ENCODE measurements at regions not wholly inside any gene's neighbourhood (a gene's known extent, or its start where the extent isn't known, plus 50 kb on each side); places are given as distances from the start of the nearest gene placed in this dataset.

DNA sequence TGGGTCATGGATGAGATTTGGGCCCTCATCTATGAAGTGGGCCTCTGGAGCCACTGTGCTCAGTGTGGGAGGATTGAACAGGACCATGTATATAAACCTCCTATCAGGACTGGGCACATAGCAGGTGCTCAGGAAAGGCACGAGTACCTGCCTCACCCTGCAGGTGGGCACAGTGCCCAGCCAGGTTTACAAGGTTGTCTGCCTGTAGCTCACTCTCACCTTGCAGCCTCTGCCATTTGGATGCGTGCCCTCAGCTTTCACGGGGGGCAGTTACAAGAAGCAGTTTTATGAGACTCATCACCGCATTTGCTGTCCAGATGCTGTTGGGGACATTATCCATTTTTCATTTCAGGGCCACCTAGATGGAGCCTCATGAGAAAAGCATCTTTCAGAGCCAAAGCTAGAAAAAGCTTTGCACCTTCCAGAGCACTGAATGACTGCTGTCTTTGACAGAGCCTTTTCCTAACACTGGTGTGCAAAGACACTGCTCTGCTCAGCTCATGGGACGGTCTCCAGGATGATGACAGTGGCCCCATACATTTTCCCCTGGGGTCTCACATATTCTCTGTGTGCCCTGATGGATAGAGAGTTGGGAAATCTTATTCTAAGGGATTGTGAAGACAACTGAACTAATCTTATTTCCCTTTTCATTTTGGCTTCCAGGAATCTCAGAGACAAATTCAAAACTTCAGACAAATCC, 327.5 kb upstream of the RTL1 start:
- Histone ChIP-seq H3K9ac (replicated peaks; ENCODE audit: extremely low read depth, insufficient read depth, low read length) (no peak overlapping the region), H3K4me3 (replicated peaks in 1 of 3; ENCODE audit: insufficient read depth in 1 of 3, low read depth in 1 of 3, low read length in 3 of 3) (no peak overlapping the region), H3K4me2 (ENCODE audit: insufficient read depth, low read length) (no peak overlapping the region), H4K20me1 (replicated peaks; ENCODE audit: control insufficient read depth, extremely low read depth, insufficient read depth, low read length) (no peaks in the 10 kb centered on the region), H3K27ac (ENCODE audit: insufficient read depth, low read depth, low read length) (no peak overlapping the region), H3K36me3 (ENCODE audit: control insufficient read depth in 2 of 2, extremely low read depth in 1 of 2, insufficient read depth in 2 of 2, low read length in 2 of 2) (no peaks in the 10 kb centered on the region), H3K9me1 (replicated peaks; ENCODE audit: control insufficient read depth, extremely low read depth, insufficient read depth, low read length) (no peaks in the 10 kb centered on the region), H3K4me1 (ENCODE audit: control insufficient read depth, extremely low read depth, insufficient read depth, low read length) (no peaks in the 10 kb centered on the region), H3K79me2 (ENCODE audit: control insufficient read depth, insufficient read depth, low read length) (no peaks in the 10 kb centered on the region), H3K9me3 (replicated peaks; ENCODE audit: control insufficient read depth, insufficient read depth, low read length) (no peaks in the 10 kb centered on the region), H2AFZ (ENCODE audit: low read depth, low read length) (no peak overlapping the region), H3K27me3 (ENCODE audit: control insufficient read depth in 2 of 2, insufficient read depth in 2 of 2, low read length in 2 of 2) (no peaks in the 10 kb centered on the region)
- dilution Hi-C loops (cut with MboI; ENCODE audit: extremely low pct_ligation_motif_present, low sequenced_read_pairs) (no loop called here), intact Hi-C loops (cut with micrococcal nuclease) (no loop called here)
- no peak for DNase-seq (ENCODE audit: low read depth, low spot score)
- CTCF ChIA-PET = interaction anchor here (0.9 to 1.6 kb wide), 2 partner anchors 8 to 380 kb away, joined by 3 read pairs; no protein-coding TSS in a partner anchor
- no peak for FAIRE-seq
- BruUV-seq (replicated peaks) = no TSS peak
- POLR2A ChIA-PET = no interaction called here
- TF ChIP-seq MYC (IDR thresholded peaks at IDR 0.05; ENCODE audit: low read depth, low read length) = no peak
- no peak for TF ChIP-seq POLR2A (IDR thresholded peaks at IDR 0.05; ENCODE audit: low read depth, low read length)
- no peak for TF ChIP-seq FOS (IDR thresholded peaks at IDR 0.05; ENCODE audit: borderline replicate concordance, insufficient read depth, low read length)
- TF ChIP-seq EZH2 (IDR thresholded peaks at IDR 0.05; ENCODE audit: borderline replicate concordance, low read depth, low read length, severe bottlenecking) = no peak
- no peak for TF ChIP-seq POLR2AphosphoS5 (IDR thresholded peaks at IDR 0.05; ENCODE audit: insufficient read depth, low read depth, low read length)
- TF ChIP-seq JUN (IDR thresholded peaks at IDR 0.05; ENCODE audit: borderline replicate concordance, insufficient read depth, insufficient read length, low read depth) = no peak
- TF ChIP-seq GATA2 (IDR thresholded peaks at IDR 0.05; ENCODE audit: insufficient read depth, insufficient read length, low read depth, low read length) = no peak
- TF ChIP-seq, protein P1, sequence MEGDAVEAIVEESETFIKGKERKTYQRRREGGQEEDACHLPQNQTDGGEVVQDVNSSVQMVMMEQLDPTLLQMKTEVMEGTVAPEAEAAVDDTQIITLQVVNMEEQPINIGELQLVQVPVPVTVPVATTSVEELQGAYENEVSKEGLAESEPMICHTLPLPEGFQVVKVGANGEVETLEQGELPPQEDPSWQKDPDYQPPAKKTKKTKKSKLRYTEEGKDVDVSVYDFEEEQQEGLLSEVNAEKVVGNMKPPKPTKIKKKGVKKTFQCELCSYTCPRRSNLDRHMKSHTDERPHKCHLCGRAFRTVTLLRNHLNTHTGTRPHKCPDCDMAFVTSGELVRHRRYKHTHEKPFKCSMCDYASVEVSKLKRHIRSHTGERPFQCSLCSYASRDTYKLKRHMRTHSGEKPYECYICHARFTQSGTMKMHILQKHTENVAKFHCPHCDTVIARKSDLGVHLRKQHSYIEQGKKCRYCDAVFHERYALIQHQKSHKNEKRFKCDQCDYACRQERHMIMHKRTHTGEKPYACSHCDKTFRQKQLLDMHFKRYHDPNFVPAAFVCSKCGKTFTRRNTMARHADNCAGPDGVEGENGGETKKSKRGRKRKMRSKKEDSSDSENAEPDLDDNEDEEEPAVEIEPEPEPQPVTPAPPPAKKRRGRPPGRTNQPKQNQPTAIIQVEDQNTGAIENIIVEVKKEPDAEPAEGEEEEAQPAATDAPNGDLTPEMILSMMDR (IDR thresholded peaks at IDR 0.05; ENCODE audit: extremely low read depth in 1 of 2, insufficient read depth in 1 of 2, low read depth in 1 of 2, low read length in 2 of 2) = no peak
- TF ChIP-seq, protein P2, sequence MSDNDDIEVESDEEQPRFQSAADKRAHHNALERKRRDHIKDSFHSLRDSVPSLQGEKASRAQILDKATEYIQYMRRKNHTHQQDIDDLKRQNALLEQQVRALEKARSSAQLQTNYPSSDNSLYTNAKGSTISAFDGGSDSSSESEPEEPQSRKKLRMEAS (IDR thresholded peaks at IDR 0.05; ENCODE audit: insufficient read depth, insufficient read length) = no peak

Measured in endothelial cell of umbilical vein (primary cell).